ENCODE measurements at regions not wholly inside any gene's neighbourhood (a gene's known extent, or its start where the extent isn't known, plus 50 kb on each side); places are given as distances from the start of the nearest gene placed in this dataset.

DNA sequence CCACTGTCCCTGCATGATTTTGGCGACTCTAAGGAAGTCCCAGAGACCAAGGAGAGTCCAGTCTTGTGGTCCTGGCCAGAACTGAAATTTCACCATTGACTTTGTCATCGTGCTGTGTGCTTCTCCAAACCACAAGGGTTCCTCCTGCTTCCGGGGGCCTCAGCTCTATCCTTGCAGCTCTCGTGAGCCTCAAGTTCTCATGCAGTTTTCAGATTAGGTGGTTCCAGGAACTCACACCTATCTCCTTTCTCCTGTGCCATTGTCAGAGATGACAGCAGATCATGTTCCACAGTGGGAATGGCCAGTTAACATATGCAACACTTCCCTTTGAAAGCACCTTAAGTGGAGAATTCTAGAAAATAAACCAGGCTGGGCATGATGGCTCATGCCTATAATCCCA, 97.9 kb upstream of the CRHR1 start:
- Histone ChIP-seq H3K79me2 (no peaks in the 10 kb centered on the region), H2AFZ (no peak overlapping the region), H3K4me2 (ENCODE audit: low read length) (no peak overlapping the region), H3K9ac (no peak overlapping the region), H3K4me1 (no peaks in the 10 kb centered on the region), H3K27me3 (ENCODE audit: control insufficient read depth, insufficient read depth, low read length) (no peaks in the 10 kb centered on the region), H3K9me3 (ENCODE audit: control insufficient read depth, low read length) (no peaks in the 10 kb centered on the region), H3K4me3 (ENCODE audit: low read depth, low read length) (no peak overlapping the region), H3K27ac (no peak overlapping the region), H3K36me3 (ENCODE audit: control insufficient read depth, insufficient read depth, low read length) (no peaks in the 10 kb centered on the region)
- TF ChIP-seq CTCF (IDR thresholded peaks at IDR 0.05): no peak

GRCh38 chr17:45687594-45687993, 96.5 kb upstream of the CRHR1 start:
- H3K9ac ChIP-seq: no peak overlapping the region
- no peak overlapping the region for H3K27ac ChIP-seq
- no peak overlapping the region for H3K4me2 ChIP-seq (ENCODE audit: low read length)
- no peaks in the 10 kb centered on the region for H3K27me3 ChIP-seq (ENCODE audit: control insufficient read depth, insufficient read depth, low read length)
- no peak for TF ChIP-seq CTCF (IDR thresholded peaks at IDR 0.05)
- no peak overlapping the region for H2AFZ ChIP-seq
- no peaks in the 10 kb centered on the region for H3K4me1 ChIP-seq
- no peak overlapping the region for H3K4me3 ChIP-seq (ENCODE audit: low read depth, low read length)
- H3K9me3 ChIP-seq (ENCODE audit: control insufficient read depth, low read length): no peaks in the 10 kb centered on the region
- no peaks in the 10 kb centered on the region for H3K36me3 ChIP-seq (ENCODE audit: control insufficient read depth, insufficient read depth, low read length)
- H3K79me2 ChIP-seq: no peaks in the 10 kb centered on the region

DNA sequence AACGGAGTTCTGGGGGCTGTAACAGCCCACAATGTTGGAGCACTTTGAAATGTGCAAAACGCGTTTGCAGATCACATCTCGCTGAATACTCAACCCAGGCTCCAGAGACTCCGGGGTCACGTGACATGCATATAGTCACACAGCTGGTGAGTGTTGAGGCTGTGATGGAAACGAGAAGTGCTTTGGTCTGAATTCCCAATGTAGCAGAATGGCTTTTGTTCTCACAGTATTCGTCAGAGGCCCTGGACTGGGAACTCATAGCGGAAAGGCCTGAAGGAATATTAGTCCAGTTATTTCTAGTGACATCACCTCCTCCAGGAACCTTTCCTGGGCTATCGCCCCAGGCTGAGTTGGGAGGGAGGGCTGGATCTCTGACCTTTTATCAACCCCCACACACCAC, 95.8 kb upstream of the CRHR1 start:
- no peak overlapping the region for H2AFZ ChIP-seq
- H3K9ac ChIP-seq: no peak overlapping the region
- H3K9me3 ChIP-seq (ENCODE audit: control insufficient read depth, low read length): no peaks in the 10 kb centered on the region
- H3K79me2 ChIP-seq: no peaks in the 10 kb centered on the region
- H3K27me3 ChIP-seq (ENCODE audit: control insufficient read depth, insufficient read depth, low read length): no peaks in the 10 kb centered on the region
- TF ChIP-seq CTCF (IDR thresholded peaks at IDR 0.05): no peak
- no peak overlapping the region for H3K4me3 ChIP-seq (ENCODE audit: low read depth, low read length)
- no peaks in the 10 kb centered on the region for H3K4me1 ChIP-seq
- H3K4me2 ChIP-seq (ENCODE audit: low read length): no peak overlapping the region
- no peaks in the 10 kb centered on the region for H3K36me3 ChIP-seq (ENCODE audit: control insufficient read depth, insufficient read depth, low read length)
- H3K27ac ChIP-seq: no peak overlapping the region

DNA sequence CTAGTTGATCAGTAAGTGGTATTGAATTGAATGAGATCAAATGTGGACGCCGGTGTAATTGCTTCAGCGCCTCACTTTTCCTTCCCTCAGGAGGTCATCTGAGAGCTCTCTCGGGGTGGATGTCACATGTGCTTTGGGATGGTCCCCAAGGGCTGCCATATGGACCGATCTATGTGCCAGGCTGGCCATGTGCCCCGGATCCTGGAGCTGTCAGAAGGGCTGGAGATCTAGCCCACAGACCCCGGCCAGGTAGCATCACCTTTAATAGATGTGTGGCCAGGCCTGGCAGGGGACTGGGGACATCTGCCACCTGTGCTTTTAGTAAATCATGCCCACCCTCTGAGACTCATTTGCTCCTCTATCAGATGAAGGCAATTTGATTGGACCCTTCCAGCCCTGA, 95.3 kb upstream of the CRHR1 start:
- H2AFZ ChIP-seq: no peak overlapping the region
- no peaks in the 10 kb centered on the region for H3K9me3 ChIP-seq (ENCODE audit: control insufficient read depth, low read length)
- H3K36me3 ChIP-seq (ENCODE audit: control insufficient read depth, insufficient read depth, low read length): no peaks in the 10 kb centered on the region
- H3K4me3 ChIP-seq (ENCODE audit: low read depth, low read length): no peak overlapping the region
- H3K4me1 ChIP-seq: no peaks in the 10 kb centered on the region
- no peaks in the 10 kb centered on the region for H3K27me3 ChIP-seq (ENCODE audit: control insufficient read depth, insufficient read depth, low read length)
- H3K27ac ChIP-seq: no peak overlapping the region
- no peaks in the 10 kb centered on the region for H3K79me2 ChIP-seq
- H3K9ac ChIP-seq: no peak overlapping the region
- TF ChIP-seq CTCF (IDR thresholded peaks at IDR 0.05): no peak
- H3K4me2 ChIP-seq (ENCODE audit: low read length): no peak overlapping the region

GRCh38 chr17:45689451-45689850, 94.7 kb upstream of the CRHR1 start:
- TF ChIP-seq CTCF (IDR thresholded peaks at IDR 0.05): no peak
- no peak overlapping the region for H2AFZ ChIP-seq
- no peak overlapping the region for H3K27ac ChIP-seq
- no peak overlapping the region for H3K4me2 ChIP-seq (ENCODE audit: low read length)
- no peaks in the 10 kb centered on the region for H3K27me3 ChIP-seq (ENCODE audit: control insufficient read depth, insufficient read depth, low read length)
- H3K9ac ChIP-seq: no peak overlapping the region
- no peaks in the 10 kb centered on the region for H3K9me3 ChIP-seq (ENCODE audit: control insufficient read depth, low read length)
- H3K79me2 ChIP-seq: no peaks in the 10 kb centered on the region
- no peak overlapping the region for H3K4me3 ChIP-seq (ENCODE audit: low read depth, low read length)
- H3K4me1 ChIP-seq: no peaks in the 10 kb centered on the region
- H3K36me3 ChIP-seq (ENCODE audit: control insufficient read depth, insufficient read depth, low read length): no peaks in the 10 kb centered on the region
